ENCODE measurements at regions not wholly inside any gene's neighbourhood (a gene's known extent, or its start where the extent isn't known, plus 50 kb on each side); places are given as distances from the start of the nearest gene placed in this dataset.

- peak overlapping the region; percentile 86; the same call in 1 of the 2 replicates for H3K27ac ChIP-seq
- peaks cover 30% of the 10 kb centered on the region for H3K4me1 ChIP-seq (ENCODE audit: low read depth, poor library complexity, severe bottlenecking)
- H3K36me3 ChIP-seq (ENCODE audit: insufficient read depth), result no peaks in the 10 kb centered on the region
- no peak overlapping the region for H3K4me2 ChIP-seq
- no peak overlapping the region for H3K4me3 ChIP-seq (IDR thresholded peaks at IDR 0.05; ENCODE audit: insufficient read depth, low read depth, low read length)
- no peak for TF ChIP-seq CTCF (conservative IDR thresholded peaks at IDR 0.05; ENCODE audit: low read depth, low read length)
- no peak overlapping the region for H2AFZ ChIP-seq (ENCODE audit: low read depth)
- H3K9ac ChIP-seq, result 0 out of 2 replicates have a peak overlapping the region, but pooled peaks have one; percentile 48
- no peaks in the 10 kb centered on the region for H3K79me2 ChIP-seq (ENCODE audit: insufficient read depth, low read depth)
- H3K27me3 ChIP-seq (ENCODE audit: insufficient read depth, low read depth), result no peaks in the 10 kb centered on the region
- H4K20me1 ChIP-seq (ENCODE audit: insufficient read depth), result no peaks in the 10 kb centered on the region
Observed at GRCh38 chr18:78893281-78894032, 86.2 kb upstream of the SALL3 start.

- Histone ChIP-seq H3K27ac (no peak overlapping the region), H3K4me3 (IDR thresholded peaks at IDR 0.05; ENCODE audit: insufficient read depth, low read depth, low read length) (no peak overlapping the region), H2AFZ (ENCODE audit: low read depth) (no peak overlapping the region), H3K36me3 (ENCODE audit: insufficient read depth) (no peaks in the 10 kb centered on the region), H3K9ac (no peak overlapping the region), H3K27me3 (ENCODE audit: insufficient read depth, low read depth) (no peaks in the 10 kb centered on the region), H3K79me2 (ENCODE audit: insufficient read depth, low read depth) (no peaks in the 10 kb centered on the region), H4K20me1 (ENCODE audit: insufficient read depth) (no peaks in the 10 kb centered on the region), H3K4me2 (no peak overlapping the region), H3K4me1 (ENCODE audit: low read depth, poor library complexity, severe bottlenecking) (peaks cover 30% of the 10 kb centered on the region)
- TF ChIP-seq CTCF (conservative IDR thresholded peaks at IDR 0.05; ENCODE audit: low read depth, low read length), result no peak
Observed at GRCh38 chr18:78894033-78894305, 85.6 kb upstream of the SALL3 start.

GRCh38 chr18:78895207-78896001 lies 84.2 kb upstream of the SALL3 start:
- Histone ChIP-seq H3K36me3 (ENCODE audit: insufficient read depth) (no peaks in the 10 kb centered on the region), H3K27ac (no peak overlapping the region), H3K79me2 (ENCODE audit: insufficient read depth, low read depth) (no peaks in the 10 kb centered on the region), H3K4me3 (IDR thresholded peaks at IDR 0.05; ENCODE audit: insufficient read depth, low read depth, low read length) (no peak overlapping the region), H3K4me1 (ENCODE audit: low read depth, poor library complexity, severe bottlenecking) (peaks cover 25% of the 10 kb centered on the region), H3K27me3 (ENCODE audit: insufficient read depth, low read depth) (no peaks in the 10 kb centered on the region), H4K20me1 (ENCODE audit: insufficient read depth) (no peaks in the 10 kb centered on the region), H3K9ac (no peak overlapping the region), H3K4me2 (no peak overlapping the region), H2AFZ (ENCODE audit: low read depth) (no peak overlapping the region)
- TF ChIP-seq CTCF (conservative IDR thresholded peaks at IDR 0.05; ENCODE audit: low read depth, low read length), result no peak

GRCh38 chr18:78896111-78896905 lies 83.3 kb upstream of the SALL3 start:
- TF ChIP-seq CTCF (conservative IDR thresholded peaks at IDR 0.05; ENCODE audit: low read depth, low read length), result no peak
- Histone ChIP-seq H3K4me3 (IDR thresholded peaks at IDR 0.05; ENCODE audit: insufficient read depth, low read depth, low read length) (no peak overlapping the region), H3K27me3 (ENCODE audit: insufficient read depth, low read depth) (no peaks in the 10 kb centered on the region)

More at GRCh38 chr18:78896111-78896905, 83.3 kb upstream of the SALL3 start:
- Histone ChIP-seq H4K20me1 (ENCODE audit: insufficient read depth) (no peaks in the 10 kb centered on the region), H2AFZ (ENCODE audit: low read depth) (no peak overlapping the region), H3K79me2 (ENCODE audit: insufficient read depth, low read depth) (no peaks in the 10 kb centered on the region), H3K4me1 (ENCODE audit: low read depth, poor library complexity, severe bottlenecking) (peaks cover 15% of the 10 kb centered on the region), H3K4me2 (no peak overlapping the region), H3K9ac (no peak overlapping the region), H3K27ac (no peak overlapping the region), H3K36me3 (ENCODE audit: insufficient read depth) (no peaks in the 10 kb centered on the region)

All from KMS-11 (cell line).